ENCODE measurements at regions not wholly inside any gene's neighbourhood (a gene's known extent, or its start where the extent isn't known, plus 50 kb on each side); places are given as distances from the start of the nearest gene placed in this dataset.
A peak's percentile ranks its signal among the peaks of the same experiment; 100 is the strongest.

DNA sequence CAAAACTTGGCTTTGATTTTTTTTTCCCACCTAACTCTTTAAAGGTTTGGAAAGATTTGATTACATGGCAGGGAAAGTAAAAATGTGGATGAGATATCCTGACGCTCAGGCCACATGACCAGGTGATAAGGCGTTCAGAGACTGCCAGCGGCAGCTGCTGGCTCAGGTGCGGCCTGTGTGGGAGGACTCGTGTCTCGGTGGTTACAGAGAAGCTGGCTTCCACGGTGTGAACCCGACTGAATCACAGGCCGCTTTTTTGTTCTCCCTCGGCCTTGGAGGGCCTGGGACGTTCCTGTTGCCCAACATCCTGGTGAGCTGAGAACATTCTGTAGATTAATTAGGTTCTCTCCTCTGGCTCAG lies 124.2 kb upstream of the ZNF516 start:
- Histone ChIP-seq H2BK120ac (replicated peaks; ENCODE audit: low read depth, low read length) (peak overlapping the region; percentile 1), H3K27ac (ENCODE audit: low read depth, low read length) (no peak overlapping the region), H2AFZ (ENCODE audit: low read length) (peak overlapping the region; percentile 21; the same call in 1 of the 2 replicates), H3K9ac (replicated peaks in 1 of 4; ENCODE audit: extremely low read depth in 1 of 4, low read depth in 3 of 4, low read length in 3 of 4) (no peak overlapping the region), H3K56ac (replicated peaks; ENCODE audit: insufficient read length, low read depth, low read length) (no peak overlapping the region), H3K4ac (replicated peaks; ENCODE audit: insufficient read length, low read depth, low read length) (no peak overlapping the region), H4K91ac (replicated peaks; ENCODE audit: insufficient read length, low read length) (peak overlapping the region; percentile 18), H2BK5ac (ENCODE audit: low read depth, low read length) (peak overlapping the region; percentile 84; the same call in 1 of the 2 replicates), H4K20me1 (replicated peaks in 1 of 2; ENCODE audit: control insufficient read depth in 1 of 2, insufficient read depth in 2 of 2, low read length in 2 of 2) (no peaks in the 10 kb centered on the region), H3K4me2 (ENCODE audit: insufficient read depth in 1 of 2, low read depth in 2 of 2, low read length in 2 of 2) (peak overlapping the region; percentile 91 to 93), H3K79me1 (ENCODE audit: low read depth, low read length) (no peaks in the 10 kb centered on the region), H3K18ac (ENCODE audit: extremely low read depth, low read length) (peak overlapping the region; percentile 88), H3K4me1 (replicated peaks in 1 of 4; ENCODE audit: control insufficient read depth in 3 of 4, insufficient read depth in 4 of 4, low read length in 3 of 4) (peaks cover 6 to 19% (median 10%) of the 10 kb centered on the region in 4 experiments), H3K23ac (ENCODE audit: insufficient read length) (no peak overlapping the region), H3K9me3 (ENCODE audit: insufficient read depth in 2 of 2, low read depth in 1 of 2, low read length in 1 of 2) (no peaks in the 10 kb centered on the region), H3K4me3 (ENCODE audit: extremely low read depth in 1 of 4, insufficient read depth in 2 of 4, low read depth in 3 of 4, low read length in 4 of 4) (peak overlapping the region in 2 of 4 experiments; percentile 25 to 70; a peak in 4 of 8 replicates), H3K36me3 (ENCODE audit: control insufficient read depth in 2 of 4, insufficient read depth in 4 of 4, low read length in 3 of 4) (no peaks in the 10 kb centered on the region; a peak in 1 of 8 replicates), H3K23me2 (ENCODE audit: low read depth, low read length) (peaks cover 8% of the 10 kb centered on the region), H3K79me2 (ENCODE audit: control insufficient read depth in 1 of 2, insufficient read depth in 2 of 2, low read length in 2 of 2) (no peaks in the 10 kb centered on the region), H3K14ac (ENCODE audit: insufficient read length) (no peak overlapping the region), H2AK5ac (ENCODE audit: low read depth, low read length) (no peak overlapping the region), H2BK12ac (ENCODE audit: low read depth, low read length) (peak overlapping the region; percentile 77; the same call in 1 of the 2 replicates), H2BK15ac (ENCODE audit: low read length) (peak overlapping the region; percentile 97), H4K8ac (ENCODE audit: extremely low read depth, insufficient read depth, low read length) (no peak overlapping the region), H3K27me3 (replicated peaks in 1 of 4; ENCODE audit: control insufficient read depth in 3 of 4, extremely low read depth in 1 of 4, insufficient read depth in 3 of 4, low read length in 3 of 4) (peaks cover 0 to 16% (median 13%) of the 10 kb centered on the region in 4 experiments; a peak in 4 of 7 replicates), H4K5ac (ENCODE audit: insufficient read length, low read depth, low read length) (no peak overlapping the region), H2BK20ac (ENCODE audit: low read length) (peak overlapping the region; percentile 75; the same call in 1 of the 2 replicates)
- TF ChIP-seq CEBPB (IDR thresholded peaks at IDR 0.05; ENCODE audit: low read depth, low read length), result no peak
- TF ChIP-seq EGR1 (IDR thresholded peaks at IDR 0.05; ENCODE audit: borderline replicate concordance, low read depth, low read length), result no peak
- no peak for TF ChIP-seq HDAC6 (IDR thresholded peaks at IDR 0.05; ENCODE audit: low read depth, low read length)
- no peak for TF ChIP-seq CHD2 (IDR thresholded peaks at IDR 0.05; ENCODE audit: low read length)
- no peak for TF ChIP-seq TEAD4 (IDR thresholded peaks at IDR 0.05; ENCODE audit: low read depth, low read length)
- FAIRE-seq (no peak), DNase-seq (ENCODE audit: low read depth in 1 of 2, low spot score in 2 of 2) (no peak)
- ChIA-PET POLR2A (ENCODE audit: partially characterized antibody) (interaction anchor here (0.6 to 1.2 kb wide), 2 partner anchors 11 to 46 kb away, joined by 3 read pairs; no protein-coding TSS in a partner anchor), CTCF (ENCODE audit: partially characterized antibody) (interaction anchor here (0.5 to 4.4 kb wide), 15 partner anchors 9 to 270 kb away, joined by 3 to 27 read pairs (median 3); no protein-coding TSS in a partner anchor)
- 59% methylated on average over 11 of the region's 11 CpGs; no CpG with 5 or more reads in 1 of the 2 experiments for WGBS, 2 experiments (ENCODE audit: extremely low coverage in 1 of 2, insufficient coverage in 1 of 2, insufficient read length in 1 of 2, insufficient replicate concordance in 2 of 2, low coverage in 1 of 2, low lambda C conversion rate in 2 of 2, missing lambda C conversion rate in 1 of 2)

Measured in H1 (cell line).